Peyer's patch (tissue), 4 donors: ENCODE measurements at regions not wholly inside any gene's neighbourhood (a gene's known extent, or its start where the extent isn't known, plus 50 kb on each side); places are given as distances from the start of the nearest gene placed in this dataset.

Source experiments
- POLR2A ChIP-seq, 2 donors: fragments of 450-650 bp; IDR thresholded peaks; one replicate each; pipeline ENCODE4 v1.5.1; 2017; ENCODE audit warnings: antibody characterized with exemption in 2 of 2, mild to moderate bottlenecking in 2 of 2, moderate library complexity in 2 of 2
- TF ChIP-seq, protein P1 (sequence below), 6 experiments: fragments of 450-650 bp in 4 of 6; fragments of 200-600 bp in 2 of 6; sonication (generic) in 1 of 6; IDR thresholded peaks; one replicate each; pipeline ENCODE4 v1.5.1; 2017 to 2019; ENCODE audit warnings: antibody characterized with exemption in 6 of 6, mild to moderate bottlenecking in 3 of 6, moderate library complexity in 1 of 6

- TF ChIP-seq, protein P1, sequence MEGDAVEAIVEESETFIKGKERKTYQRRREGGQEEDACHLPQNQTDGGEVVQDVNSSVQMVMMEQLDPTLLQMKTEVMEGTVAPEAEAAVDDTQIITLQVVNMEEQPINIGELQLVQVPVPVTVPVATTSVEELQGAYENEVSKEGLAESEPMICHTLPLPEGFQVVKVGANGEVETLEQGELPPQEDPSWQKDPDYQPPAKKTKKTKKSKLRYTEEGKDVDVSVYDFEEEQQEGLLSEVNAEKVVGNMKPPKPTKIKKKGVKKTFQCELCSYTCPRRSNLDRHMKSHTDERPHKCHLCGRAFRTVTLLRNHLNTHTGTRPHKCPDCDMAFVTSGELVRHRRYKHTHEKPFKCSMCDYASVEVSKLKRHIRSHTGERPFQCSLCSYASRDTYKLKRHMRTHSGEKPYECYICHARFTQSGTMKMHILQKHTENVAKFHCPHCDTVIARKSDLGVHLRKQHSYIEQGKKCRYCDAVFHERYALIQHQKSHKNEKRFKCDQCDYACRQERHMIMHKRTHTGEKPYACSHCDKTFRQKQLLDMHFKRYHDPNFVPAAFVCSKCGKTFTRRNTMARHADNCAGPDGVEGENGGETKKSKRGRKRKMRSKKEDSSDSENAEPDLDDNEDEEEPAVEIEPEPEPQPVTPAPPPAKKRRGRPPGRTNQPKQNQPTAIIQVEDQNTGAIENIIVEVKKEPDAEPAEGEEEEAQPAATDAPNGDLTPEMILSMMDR (IDR thresholded peaks at IDR 0.05), result no peak
- no peak for TF ChIP-seq POLR2A (IDR thresholded peaks at IDR 0.05)
Observed at GRCh38 chr2:175418224-175418835, 236.8 kb upstream of the ATP5MC3 start.
